PC-3 (cell line): ENCODE measurements at regions not wholly inside any gene's neighbourhood (a gene's known extent, or its start where the extent isn't known, plus 50 kb on each side); places are given as distances from the start of the nearest gene placed in this dataset.

Experiments
- ATAC-seq: fragments of 200-7000 bp; cut with Tn5 transposase; 2 replicates; pipeline ENCODE4 v1.9.1; 2020; ENCODE audit warnings: mild to moderate bottlenecking, moderate library complexity
- BruUV-seq: library from RNA; stranded (reverse); fragments of 400-500 nt; replicated peaks from 2 replicates; lab custom pipeline; 2021; lab: Mats Ljungman, UMichigan
- CTCF ChIA-PET: fragments of 300-600 bp; sonication (Branson Sonifier 250); formaldehyde crosslinking; loops from one replicate; lab custom pipeline; 2022; ENCODE audit warnings: antibody characterized with exemption; lab: Charles Lee
- POLR2A ChIA-PET: fragments of 300-600 bp; sonication (Branson Sonifier 250); formaldehyde crosslinking; loops from one replicate; lab custom pipeline; 2022; ENCODE audit warnings: antibody characterized with exemption; ENCODE audit not compliant: unreplicated experiment; lab: Charles Lee
- DNase-seq: peaks from one replicate; pipeline ENCODE4 v3.0.0-alpha.2; 2015
- H2AFZ ChIP-seq: fragments of 300-600 bp; sonication (generic); 2 replicates; pipeline ENCODE4 v1.6.0; 2016; ENCODE audit warnings: antibody characterized with exemption, low read length
- H3F3A ChIP-seq: fragments of 300-600 bp; sonication (generic); one replicate; pipeline ENCODE4 v1.6.0; 2017; ENCODE audit warnings: antibody characterized with exemption, low read length, control low read depth, mild to moderate bottlenecking; ENCODE audit not compliant: unreplicated experiment
- H3K27ac ChIP-seq: fragments of 300-600 bp; sonication (generic); 2 replicates; pipeline ENCODE4 v1.5.1; 2016; ENCODE audit warnings: mild to moderate bottlenecking, low read length
- H3K27me3 ChIP-seq: fragments of 300-600 bp; sonication (generic); 2 replicates; pipeline ENCODE4 v1.6.1; 2016; ENCODE audit warnings: low read length, mixed read lengths
- H3K36me3 ChIP-seq: fragments of 300-600 bp; sonication (generic); 2 replicates; pipeline ENCODE4 v1.6.1; 2016; ENCODE audit warnings: low read depth, mixed run types, low read length, mixed read lengths
- H3K4me1 ChIP-seq: fragments of 300-600 bp; sonication (generic); 2 replicates; pipeline ENCODE4 v1.5.1; 2016; ENCODE audit warnings: low read length; ENCODE audit not compliant: insufficient read depth
- H3K4me2 ChIP-seq: fragments of 300-600 bp; sonication (generic); 2 replicates; pipeline ENCODE4 v1.6.0; 2016; ENCODE audit warnings: low read length
- H3K4me3 ChIP-seq: fragments of 300-600 bp; sonication (generic); 2 replicates; pipeline ENCODE4 v1.5.1; 2016; ENCODE audit warnings: mild to moderate bottlenecking, low read length, mixed read lengths
- H3K79me2 ChIP-seq: fragments of 300-600 bp; sonication (generic); 2 replicates; pipeline ENCODE4 v1.6.1; 2017; ENCODE audit warnings: low read length, mixed read lengths
- H3K9ac ChIP-seq: fragments of 300-600 bp; sonication (generic); 2 replicates; pipeline ENCODE4 v1.6.0; 2016; ENCODE audit warnings: mild to moderate bottlenecking, low read length
- H3K9me2 ChIP-seq: fragments of 300-600 bp; sonication (generic); replicated peaks from 2 replicates; pipeline ENCODE4 v1.6.1; 2016; ENCODE audit warnings: mixed run types, low read length, mixed read lengths
- H3K9me3 ChIP-seq: fragments of 300-600 bp; sonication (generic); 2 replicates; pipeline ENCODE4 v1.6.1; 2016; ENCODE audit warnings: low read length, mixed read lengths
- H4K20me1 ChIP-seq: fragments of 300-600 bp; sonication (generic); 2 replicates; pipeline ENCODE4 v1.6.1; 2016; ENCODE audit warnings: low read length, mixed read lengths
- EZH2 ChIP-seq: fragments of 300-600 bp; sonication (generic); IDR thresholded peaks from one replicate; pipeline ENCODE4 v1.6.1; 2017; ENCODE audit warnings: antibody characterized with exemption, mild to moderate bottlenecking, low read length; ENCODE audit not compliant: unreplicated experiment
- EZH2phosphoT487 ChIP-seq: fragments of 300-600 bp; sonication (generic); IDR thresholded peaks from 2 replicates; pipeline ENCODE4 v1.6.1; 2018; ENCODE audit warnings: mild to moderate bottlenecking, antibody characterized with exemption, low read length, borderline replicate concordance
- intact Hi-C: fragments of 100-400 bp; cut with micrococcal nuclease; formaldehyde crosslinking; loops from 2 replicates; pipeline ENCODE4 v1.9.0; 2023
- TF ChIP-seq, protein P1 (sequence below): fragments of 300-600 bp; sonication (generic); conservative IDR thresholded peaks from 2 replicates; pipeline ENCODE4 v1.5.1; 2017; ENCODE audit warnings: antibody characterized with exemption, low read depth, mild to moderate bottlenecking, low read length

DNA sequence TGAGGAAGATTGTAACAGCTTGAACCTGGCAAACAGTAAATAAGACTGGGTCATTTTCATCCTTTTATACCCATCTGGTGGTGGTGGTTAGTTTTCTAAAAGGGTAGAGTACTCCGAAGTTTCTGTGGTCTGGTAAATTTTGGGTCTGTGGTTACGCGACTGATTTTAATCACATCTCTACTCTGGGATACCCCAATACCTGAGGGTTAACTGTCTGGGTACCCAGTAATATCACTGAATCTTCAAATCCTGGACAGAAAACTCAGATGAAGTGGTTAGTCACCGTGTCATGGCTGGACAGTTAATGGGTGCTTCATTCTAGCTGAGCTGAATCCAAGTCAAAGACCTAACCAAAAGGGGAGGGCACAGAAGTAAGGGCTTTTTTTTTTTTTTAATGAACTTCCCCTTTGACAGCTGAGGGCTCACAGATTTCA, 474.2 kb downstream of the GADD45G start:
- no peak overlapping the region for H3K4me3 ChIP-seq
- CTCF ChIA-PET, result no interaction called here
- ATAC-seq (no peak), DNase-seq (no peak)
- no TSS peak for BruUV-seq
- POLR2A ChIA-PET, result no interaction called here
- no peaks in the 10 kb centered on the region for H3K79me2 ChIP-seq
- no peaks in the 10 kb centered on the region for H3K9me3 ChIP-seq
- H3K9ac ChIP-seq, result no peak overlapping the region
- intact Hi-C loops, result no loop called here
- H3K4me2 ChIP-seq, result no peak overlapping the region
- no peaks in the 10 kb centered on the region for H3K4me1 ChIP-seq
- no peaks in the 10 kb centered on the region for H4K20me1 ChIP-seq
- no peaks in the 10 kb centered on the region for H3K36me3 ChIP-seq
- H2AFZ ChIP-seq, result no peak overlapping the region
- H3F3A ChIP-seq, result no peaks in the 10 kb centered on the region
- peaks cover 5% of the 10 kb centered on the region; the same call in 1 of the 2 replicates for H3K27me3 ChIP-seq
- no peaks in the 10 kb centered on the region for H3K9me2 ChIP-seq
- TF ChIP-seq EZH2 (no peak), EZH2phosphoT487 (no peak)
- TF ChIP-seq, protein P1, sequence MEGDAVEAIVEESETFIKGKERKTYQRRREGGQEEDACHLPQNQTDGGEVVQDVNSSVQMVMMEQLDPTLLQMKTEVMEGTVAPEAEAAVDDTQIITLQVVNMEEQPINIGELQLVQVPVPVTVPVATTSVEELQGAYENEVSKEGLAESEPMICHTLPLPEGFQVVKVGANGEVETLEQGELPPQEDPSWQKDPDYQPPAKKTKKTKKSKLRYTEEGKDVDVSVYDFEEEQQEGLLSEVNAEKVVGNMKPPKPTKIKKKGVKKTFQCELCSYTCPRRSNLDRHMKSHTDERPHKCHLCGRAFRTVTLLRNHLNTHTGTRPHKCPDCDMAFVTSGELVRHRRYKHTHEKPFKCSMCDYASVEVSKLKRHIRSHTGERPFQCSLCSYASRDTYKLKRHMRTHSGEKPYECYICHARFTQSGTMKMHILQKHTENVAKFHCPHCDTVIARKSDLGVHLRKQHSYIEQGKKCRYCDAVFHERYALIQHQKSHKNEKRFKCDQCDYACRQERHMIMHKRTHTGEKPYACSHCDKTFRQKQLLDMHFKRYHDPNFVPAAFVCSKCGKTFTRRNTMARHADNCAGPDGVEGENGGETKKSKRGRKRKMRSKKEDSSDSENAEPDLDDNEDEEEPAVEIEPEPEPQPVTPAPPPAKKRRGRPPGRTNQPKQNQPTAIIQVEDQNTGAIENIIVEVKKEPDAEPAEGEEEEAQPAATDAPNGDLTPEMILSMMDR, result no peak
- H3K27ac ChIP-seq, result no peak overlapping the region

DNA sequence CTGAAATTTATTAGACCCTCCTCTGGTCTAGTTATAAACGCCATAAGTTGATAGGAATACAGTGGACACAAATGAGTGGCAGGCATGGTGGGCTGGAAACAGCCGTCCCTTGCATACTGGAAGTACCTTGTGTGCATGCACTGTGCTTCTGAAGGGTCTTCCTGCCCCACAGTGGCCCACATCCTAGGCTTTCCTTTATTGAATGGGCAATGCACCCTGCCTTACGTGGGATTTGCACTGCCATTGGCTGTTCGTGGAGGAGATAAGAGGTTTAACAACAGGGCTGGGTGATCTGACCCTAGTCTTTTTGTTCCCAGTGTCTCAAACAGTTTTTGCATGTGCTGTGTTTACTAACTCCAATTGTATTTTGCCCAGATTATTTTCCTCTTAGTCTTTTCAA, 480.8 kb downstream of the GADD45G start:
- BruUV-seq, result no TSS peak
- Histone ChIP-seq H3K4me1 (no peaks in the 10 kb centered on the region), H3K9me2 (no peaks in the 10 kb centered on the region), H3K4me2 (no peak overlapping the region), H3K9ac (no peak overlapping the region), H3K36me3 (no peaks in the 10 kb centered on the region), H3K9me3 (no peaks in the 10 kb centered on the region), H2AFZ (no peak overlapping the region), H4K20me1 (no peaks in the 10 kb centered on the region), H3F3A (no peaks in the 10 kb centered on the region), H3K27ac (no peak overlapping the region), H3K27me3 (peaks cover 9% of the 10 kb centered on the region), H3K79me2 (no peaks in the 10 kb centered on the region), H3K4me3 (no peak overlapping the region)
- ATAC-seq (no peak), DNase-seq (no peak)
- intact Hi-C loops, result no loop called here
- no peak for TF ChIP-seq EZH2
- no peak for TF ChIP-seq EZH2phosphoT487
- TF ChIP-seq, protein P1, result no peak
- CTCF ChIA-PET, result no interaction called here
- POLR2A ChIA-PET, result no interaction called here

DNA sequence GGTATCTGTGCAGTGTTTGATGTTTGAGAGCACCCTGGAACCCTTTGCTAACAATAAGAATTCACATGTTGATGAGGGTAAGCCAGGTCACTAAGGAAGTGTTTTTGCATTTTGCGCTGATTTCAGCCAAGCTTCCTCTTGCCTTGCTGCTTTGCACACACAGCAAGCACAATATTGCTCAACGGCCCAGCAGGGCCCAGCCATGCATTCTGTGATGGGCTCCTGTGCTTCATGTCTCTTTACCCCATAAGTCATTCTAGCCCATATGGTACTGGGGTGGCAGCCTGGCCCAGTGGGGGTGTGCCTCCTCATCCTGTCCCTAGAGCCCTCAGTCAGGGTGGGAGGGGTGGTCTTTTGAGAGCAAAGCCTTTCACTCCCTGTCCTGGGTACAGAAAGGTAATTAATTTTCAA, 481.3 kb downstream of the GADD45G start:
- intact Hi-C loops, result no loop called here
- Histone ChIP-seq H4K20me1 (no peaks in the 10 kb centered on the region), H3K27me3 (peaks cover 10% of the 10 kb centered on the region), H3K79me2 (no peaks in the 10 kb centered on the region), H3K9ac (no peak overlapping the region), H3K4me2 (no peak overlapping the region), H3K4me1 (no peaks in the 10 kb centered on the region), H3K27ac (no peak overlapping the region), H2AFZ (no peak overlapping the region), H3K9me3 (no peaks in the 10 kb centered on the region), H3K9me2 (no peaks in the 10 kb centered on the region), H3K36me3 (no peaks in the 10 kb centered on the region), H3F3A (no peaks in the 10 kb centered on the region), H3K4me3 (no peak overlapping the region)
- ChIA-PET POLR2A (no interaction called here), CTCF (no interaction called here)
- DNase-seq (no peak), ATAC-seq (no peak)
- no TSS peak for BruUV-seq
- TF ChIP-seq EZH2phosphoT487, result no peak
- TF ChIP-seq, protein P1, result no peak
- TF ChIP-seq EZH2, result no peak
